ENCODE measurements at regions not wholly inside any gene's neighbourhood (a gene's known extent, or its start where the extent isn't known, plus 50 kb on each side); places are given as distances from the start of the nearest gene placed in this dataset.

GRCh38 chr6:2454180-2454579 lies 208.8 kb upstream of the GMDS start:
- no peak for DNase-seq

GRCh38 chr6:2450546-2450945 lies 205.1 kb upstream of the GMDS start:
- no peak for DNase-seq

- no peak for DNase-seq
These were observed 204.2 kb upstream of the GMDS start for GRCh38 chr6:2449572-2449940.

- DNase-seq: no peak
These were observed 203.6 kb upstream of the GMDS start for GRCh38 chr6:2448826-2449571.

- no peak for DNase-seq
These were observed 202.5 kb upstream of the GMDS start for GRCh38 chr6:2447931-2448330.

GRCh38 chr6:2447318-2447920 lies 202.0 kb upstream of the GMDS start:
- no peak for DNase-seq

- DNase-seq: no peak
These were observed 196.4 kb upstream of the GMDS start for GRCh38 chr6:2441601-2442475.

- no peak for DNase-seq
These were observed 195.1 kb upstream of the GMDS start for GRCh38 chr6:2440516-2440915.

- DNase-seq: no peak
These were observed 194.2 kb upstream of the GMDS start for GRCh38 chr6:2439632-2440031.

GRCh38 chr6:2439082-2439481 lies 193.7 kb upstream of the GMDS start:
- DNase-seq: no peak

GRCh38 chr6:2436410-2437154 lies 191.2 kb upstream of the GMDS start:
- no peak for DNase-seq

- no peak for DNase-seq
These were observed 189.9 kb upstream of the GMDS start for GRCh38 chr6:2435323-2435722.

- DNase-seq: no peak
These were observed 189.5 kb upstream of the GMDS start for GRCh38 chr6:2434912-2435311.

- no peak for DNase-seq
These were observed 188.7 kb upstream of the GMDS start for GRCh38 chr6:2434116-2434515.

GRCh38 chr6:2433711-2434110 lies 188.3 kb upstream of the GMDS start:
- no peak for DNase-seq

GRCh38 chr6:2433266-2433665 lies 187.9 kb upstream of the GMDS start:
- DNase-seq: no peak

- DNase-seq: no peak
These were observed 186.9 kb upstream of the GMDS start for GRCh38 chr6:2432292-2432691.

- no peak for DNase-seq
These were observed 185.2 kb upstream of the GMDS start for GRCh38 chr6:2430612-2431011.

GRCh38 chr6:2429460-2429859 lies 184.1 kb upstream of the GMDS start:
- no peak for DNase-seq

- no peak for DNase-seq
These were observed 183.6 kb upstream of the GMDS start for GRCh38 chr6:2429032-2429431.

GRCh38 chr6:2426561-2427340 lies 181.3 kb upstream of the GMDS start:
- no peak for DNase-seq

GRCh38 chr6:2416128-2416712 lies 170.8 kb upstream of the GMDS start:
- no peak for DNase-seq

All from activated CD8-positive, alpha-beta memory T cell treated with anti-CD3 and anti-CD28 coated beads, Interleukin-2, amount 50 U/mL, for 48 hours (primary cell).